ENCODE measurements at regions not wholly inside any gene's neighbourhood (a gene's known extent, or its start where the extent isn't known, plus 50 kb on each side); places are given as distances from the start of the nearest gene placed in this dataset.

DNA sequence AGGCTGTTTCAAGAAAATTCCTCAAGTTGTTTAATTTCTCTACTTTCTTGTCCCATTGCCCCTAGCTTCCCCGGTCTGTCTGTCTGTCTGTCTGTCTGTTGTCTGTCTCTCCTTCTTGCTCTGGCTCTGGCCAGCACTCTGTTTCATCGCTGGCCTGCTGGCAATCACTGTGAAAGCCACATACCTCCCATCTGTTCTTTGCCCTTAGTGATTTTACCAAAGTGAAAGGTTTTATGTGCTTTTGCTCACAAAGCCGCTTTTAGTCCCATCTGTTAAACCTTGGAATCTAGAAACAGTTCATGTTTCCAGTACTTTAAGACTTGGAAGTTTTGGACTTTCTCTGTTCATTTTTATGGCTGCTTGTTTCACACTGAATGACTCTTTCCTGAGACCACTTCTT, 87.8 kb upstream of the EXOC2 start:
- TF ChIP-seq, protein P1, sequence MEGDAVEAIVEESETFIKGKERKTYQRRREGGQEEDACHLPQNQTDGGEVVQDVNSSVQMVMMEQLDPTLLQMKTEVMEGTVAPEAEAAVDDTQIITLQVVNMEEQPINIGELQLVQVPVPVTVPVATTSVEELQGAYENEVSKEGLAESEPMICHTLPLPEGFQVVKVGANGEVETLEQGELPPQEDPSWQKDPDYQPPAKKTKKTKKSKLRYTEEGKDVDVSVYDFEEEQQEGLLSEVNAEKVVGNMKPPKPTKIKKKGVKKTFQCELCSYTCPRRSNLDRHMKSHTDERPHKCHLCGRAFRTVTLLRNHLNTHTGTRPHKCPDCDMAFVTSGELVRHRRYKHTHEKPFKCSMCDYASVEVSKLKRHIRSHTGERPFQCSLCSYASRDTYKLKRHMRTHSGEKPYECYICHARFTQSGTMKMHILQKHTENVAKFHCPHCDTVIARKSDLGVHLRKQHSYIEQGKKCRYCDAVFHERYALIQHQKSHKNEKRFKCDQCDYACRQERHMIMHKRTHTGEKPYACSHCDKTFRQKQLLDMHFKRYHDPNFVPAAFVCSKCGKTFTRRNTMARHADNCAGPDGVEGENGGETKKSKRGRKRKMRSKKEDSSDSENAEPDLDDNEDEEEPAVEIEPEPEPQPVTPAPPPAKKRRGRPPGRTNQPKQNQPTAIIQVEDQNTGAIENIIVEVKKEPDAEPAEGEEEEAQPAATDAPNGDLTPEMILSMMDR (IDR thresholded peaks at IDR 0.05; ENCODE audit: poor library complexity) = no peak
- TF ChIP-seq EZH2 (IDR thresholded peaks at IDR 0.05; ENCODE audit: borderline replicate concordance) (no peak), EZH2phosphoT487 (IDR thresholded peaks at IDR 0.05; ENCODE audit: low read depth, severe bottlenecking, unreplicated experiment) (no peak)

Data from hepatocyte (in vitro differentiated cells).